Gastroesophageal sphincter (tissue), 3 donors: ENCODE measurements at regions not wholly inside any gene's neighbourhood (a gene's known extent, or its start where the extent isn't known, plus 50 kb on each side); places are given as distances from the start of the nearest gene placed in this dataset.

Experiments used
- POLR2A ChIP-seq, 2 donors: fragments of 450-650 bp; IDR thresholded peaks; one replicate each; pipeline ENCODE4 v1.6.1; 2017; ENCODE audit warnings: antibody characterized with exemption in 2 of 2, mild to moderate bottlenecking in 2 of 2, moderate library complexity in 1 of 2
- POLR2AphosphoS5 ChIP-seq: sonication (generic); formaldehyde crosslinking; IDR thresholded peaks from one replicate; pipeline ENCODE4 v1.6.1; 2017; ENCODE audit warnings: antibody characterized with exemption
- TF ChIP-seq, protein P1 (sequence below), 4 experiments: fragments of 200-600 bp in 2 of 4; fragments of 450-650 bp in 2 of 4; sonication (generic) in 1 of 4; IDR thresholded peaks; one replicate each; pipeline ENCODE4 v1.5.1; 2017 to 2019; ENCODE audit warnings: antibody characterized with exemption in 4 of 4, mild to moderate bottlenecking in 2 of 4, moderate library complexity in 2 of 4

DNA sequence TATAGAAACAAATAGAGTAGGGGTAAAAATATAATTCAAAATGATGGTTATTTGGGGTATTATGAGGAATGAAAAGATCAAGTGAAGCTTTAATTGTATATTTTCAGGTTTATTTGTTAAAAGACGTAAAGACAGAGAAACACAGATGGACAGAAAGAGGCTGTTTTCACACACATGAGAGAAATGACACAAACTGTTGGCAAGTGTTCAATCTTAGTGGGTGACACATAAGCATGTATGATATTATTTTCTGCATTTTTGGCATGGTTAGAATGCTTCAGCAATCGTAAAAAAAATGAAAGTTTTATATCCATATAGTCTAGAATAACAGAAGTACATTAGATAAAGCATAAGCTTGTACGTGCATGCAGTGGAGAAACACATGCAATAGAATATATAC lies 464.4 kb upstream of the AKR1E2 start:
- TF ChIP-seq, protein P1, sequence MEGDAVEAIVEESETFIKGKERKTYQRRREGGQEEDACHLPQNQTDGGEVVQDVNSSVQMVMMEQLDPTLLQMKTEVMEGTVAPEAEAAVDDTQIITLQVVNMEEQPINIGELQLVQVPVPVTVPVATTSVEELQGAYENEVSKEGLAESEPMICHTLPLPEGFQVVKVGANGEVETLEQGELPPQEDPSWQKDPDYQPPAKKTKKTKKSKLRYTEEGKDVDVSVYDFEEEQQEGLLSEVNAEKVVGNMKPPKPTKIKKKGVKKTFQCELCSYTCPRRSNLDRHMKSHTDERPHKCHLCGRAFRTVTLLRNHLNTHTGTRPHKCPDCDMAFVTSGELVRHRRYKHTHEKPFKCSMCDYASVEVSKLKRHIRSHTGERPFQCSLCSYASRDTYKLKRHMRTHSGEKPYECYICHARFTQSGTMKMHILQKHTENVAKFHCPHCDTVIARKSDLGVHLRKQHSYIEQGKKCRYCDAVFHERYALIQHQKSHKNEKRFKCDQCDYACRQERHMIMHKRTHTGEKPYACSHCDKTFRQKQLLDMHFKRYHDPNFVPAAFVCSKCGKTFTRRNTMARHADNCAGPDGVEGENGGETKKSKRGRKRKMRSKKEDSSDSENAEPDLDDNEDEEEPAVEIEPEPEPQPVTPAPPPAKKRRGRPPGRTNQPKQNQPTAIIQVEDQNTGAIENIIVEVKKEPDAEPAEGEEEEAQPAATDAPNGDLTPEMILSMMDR (IDR thresholded peaks at IDR 0.05): no peak
- TF ChIP-seq POLR2A (IDR thresholded peaks at IDR 0.05) (no peak), POLR2AphosphoS5 (no peak)
